ENCODE measurements at regions not wholly inside any gene's neighbourhood (a gene's known extent, or its start where the extent isn't known, plus 50 kb on each side); places are given as distances from the start of the nearest gene placed in this dataset.

DNA sequence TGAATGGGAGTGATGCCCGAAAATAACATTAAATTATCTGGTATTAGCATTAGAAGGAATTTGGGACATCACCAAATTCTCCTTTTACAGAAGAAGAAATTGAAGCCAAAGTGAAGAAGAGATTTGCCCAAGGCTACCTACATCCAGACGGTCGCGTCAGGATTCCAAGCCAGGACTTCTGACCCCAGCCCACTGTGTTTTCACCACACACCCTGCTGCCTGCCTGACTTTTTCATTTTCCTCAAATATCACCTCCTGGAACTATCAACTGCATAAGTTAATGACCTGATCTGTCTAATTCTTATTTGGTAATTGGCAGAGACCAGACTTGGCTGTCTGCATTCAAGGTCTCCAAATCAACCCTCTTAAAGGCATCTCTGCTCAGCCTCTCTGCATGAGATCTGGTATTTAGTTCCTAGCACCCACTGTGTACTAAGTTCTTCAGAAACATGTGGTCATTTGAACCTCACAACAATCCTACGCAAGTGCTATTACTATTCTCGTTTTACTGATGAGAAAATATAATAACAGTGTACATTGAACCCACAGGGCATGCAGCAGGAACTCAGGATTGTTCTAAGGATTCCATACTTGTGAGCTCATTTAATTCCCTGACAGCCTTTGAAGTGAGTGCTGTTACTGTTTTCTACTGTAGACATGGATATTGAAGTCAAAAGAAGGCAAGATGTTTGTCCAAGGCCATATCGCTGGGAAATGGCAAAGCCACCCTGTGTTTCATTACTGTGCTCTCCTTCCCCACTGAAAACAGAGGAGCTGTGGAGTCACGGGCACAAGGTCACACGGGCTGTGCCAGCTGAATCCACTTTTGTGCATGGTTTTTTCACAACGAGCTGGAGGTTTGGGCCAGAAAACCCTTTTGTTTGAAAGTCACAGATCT is 195.2 kb upstream of the C1QTNF7 start:
- DNase-seq (ENCODE audit: low read depth), result peak; percentile 49

DNA sequence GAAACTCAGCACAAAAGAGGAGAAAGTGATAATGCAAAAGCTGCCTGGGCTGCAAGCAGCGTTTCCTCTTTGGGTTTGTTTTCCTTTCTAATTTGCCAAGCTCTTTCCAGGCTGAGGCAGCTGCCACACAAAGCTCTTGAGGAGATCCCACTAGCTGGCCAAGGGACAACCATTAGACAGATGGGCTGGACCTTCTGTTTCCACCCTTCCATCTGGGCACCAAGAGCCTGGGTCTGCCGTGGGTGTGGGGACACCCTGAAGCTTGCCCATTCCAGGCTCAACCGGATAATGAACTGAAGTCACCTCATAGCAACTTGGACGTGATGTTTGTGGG is 194.6 kb upstream of the C1QTNF7 start:
- no peak for DNase-seq (ENCODE audit: low read depth)

DNA sequence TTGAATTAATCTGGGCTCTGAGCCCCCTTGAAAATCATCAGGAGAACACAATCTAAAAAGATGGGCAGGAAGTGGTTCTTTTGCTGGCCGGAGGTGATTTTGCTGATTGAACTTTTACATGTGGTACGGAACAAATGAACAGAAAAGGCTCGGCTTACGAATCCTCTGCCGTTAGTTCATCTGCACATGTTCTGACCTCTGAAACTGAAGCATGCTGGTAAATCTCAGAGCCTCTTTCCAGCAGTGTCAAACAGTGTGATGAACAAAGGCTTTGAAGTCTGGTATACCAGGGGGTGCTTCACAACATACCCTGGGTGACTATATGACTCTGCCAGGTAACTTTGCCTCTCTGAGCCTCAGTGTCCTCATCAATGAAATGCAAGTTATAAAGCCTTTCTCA is 194.2 kb upstream of the C1QTNF7 start:
- DNase-seq (ENCODE audit: low read depth), result no peak

DNA sequence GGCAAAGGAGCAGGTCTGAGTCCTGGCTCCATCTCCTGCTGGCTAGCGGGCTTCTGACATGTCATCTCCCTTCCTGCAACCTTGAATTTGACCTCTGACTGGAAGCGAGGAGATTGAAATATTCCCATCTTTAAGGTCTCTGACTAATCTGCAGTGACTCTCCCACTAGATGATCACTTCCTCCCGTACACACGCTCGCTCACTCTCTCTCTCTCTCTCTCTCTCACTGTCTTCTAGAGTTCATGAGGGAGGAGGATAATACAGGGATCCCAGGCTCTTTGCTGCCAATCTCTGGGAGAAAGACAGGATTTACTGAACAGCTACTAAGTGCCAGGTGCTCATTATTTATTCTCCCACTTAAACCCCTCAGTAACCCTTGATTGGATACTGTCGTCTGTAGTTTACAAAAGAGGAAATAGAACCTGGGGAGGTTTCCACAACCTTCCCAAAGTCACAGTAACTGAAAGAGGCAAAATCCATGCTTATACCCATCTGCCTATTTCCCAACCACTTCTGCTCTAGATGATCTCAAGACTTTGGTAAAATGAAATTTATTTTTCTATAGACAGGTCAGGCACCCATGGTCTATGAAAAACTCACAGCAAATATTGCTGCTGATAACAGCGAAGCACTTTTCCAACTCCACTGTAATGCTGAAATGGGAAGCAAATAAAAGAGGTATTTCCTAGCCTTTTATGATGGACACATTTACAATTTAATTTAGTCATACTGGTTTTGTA is 193.5 kb upstream of the C1QTNF7 start:
- peak; percentile 59 for DNase-seq (ENCODE audit: low read depth)

- DNase-seq (ENCODE audit: low read depth), result peak; percentile 92
Measured at GRCh38 chr4:15234856-15235126, 193.0 kb upstream of the C1QTNF7 start.

DNA sequence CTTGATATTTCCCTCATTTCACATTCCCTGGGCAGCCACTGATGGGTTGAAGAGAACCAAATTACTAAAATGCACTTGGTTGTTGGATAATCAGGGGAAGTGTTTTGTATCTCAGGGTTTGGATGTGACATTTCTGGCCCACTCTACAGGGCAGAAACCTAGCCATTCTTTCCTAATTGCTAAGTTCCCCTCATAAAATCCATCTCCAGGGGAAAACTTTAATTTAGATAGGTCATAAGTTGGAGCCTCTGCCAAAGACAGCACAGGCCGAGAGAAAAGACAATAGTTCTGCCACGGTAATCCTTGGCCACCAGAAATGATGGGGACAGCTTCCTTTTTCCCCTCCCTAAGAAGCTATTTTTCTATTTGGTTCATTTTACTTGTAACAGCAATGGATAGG is 192.7 kb upstream of the C1QTNF7 start:
- DNase-seq (ENCODE audit: low read depth), result no peak

- no peak for DNase-seq (ENCODE audit: low read depth)
Measured at GRCh38 chr4:15237648-15238230, 190.1 kb upstream of the C1QTNF7 start.

GRCh38 chr4:15238720-15239119 is 189.1 kb upstream of the C1QTNF7 start:
- peak; percentile 42 for DNase-seq (ENCODE audit: low read depth)

- no peak for DNase-seq (ENCODE audit: low read depth)
Measured at GRCh38 chr4:15239866-15240265, 188.0 kb upstream of the C1QTNF7 start.

GRCh38 chr4:15240764-15241163 is 187.1 kb upstream of the C1QTNF7 start:
- no peak for DNase-seq (ENCODE audit: low read depth)

DNA sequence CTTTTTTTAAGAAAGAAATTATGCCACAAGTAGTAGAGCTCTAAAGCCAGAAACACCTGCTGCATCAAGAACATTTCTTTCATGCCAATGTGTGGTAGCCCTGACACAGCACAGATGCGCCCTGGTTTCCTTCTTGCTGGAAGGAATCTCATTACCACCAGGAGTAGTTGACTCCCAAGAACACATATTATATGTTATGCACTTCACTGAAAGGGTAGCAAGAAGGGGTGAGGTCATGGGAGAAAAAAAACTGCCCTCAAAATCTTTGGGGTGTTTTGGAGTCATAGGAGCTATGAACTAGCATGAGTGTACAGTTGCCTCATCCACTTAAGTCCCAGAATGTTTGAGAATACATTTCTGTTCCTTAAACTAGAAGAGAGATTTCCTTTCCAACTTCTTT is 185.8 kb upstream of the C1QTNF7 start:
- DNase-seq (ENCODE audit: low read depth), result no peak

DNA sequence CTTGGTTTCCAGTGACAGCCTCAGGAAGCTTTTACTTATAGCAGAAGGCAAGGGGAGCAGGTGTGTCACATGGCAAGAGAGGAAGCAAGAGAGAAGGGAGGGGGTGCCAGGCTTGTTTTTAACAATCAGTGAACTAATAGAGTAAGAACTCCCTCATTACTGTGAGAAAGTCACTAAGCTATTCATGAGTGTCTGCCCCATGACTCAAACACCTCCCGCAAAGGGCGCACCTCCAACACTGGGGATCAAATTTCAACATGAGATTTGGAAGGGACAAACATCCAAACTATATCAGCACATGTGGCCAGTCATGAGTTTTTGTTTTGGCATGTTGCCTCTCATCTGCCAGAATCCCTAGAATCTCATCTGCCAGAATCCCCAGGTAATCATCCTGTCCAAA is 183.5 kb upstream of the C1QTNF7 start:
- DNase-seq (ENCODE audit: low read depth), result no peak

GRCh38 chr4:15245006-15245530 is 182.8 kb upstream of the C1QTNF7 start:
- DNase-seq (ENCODE audit: low read depth), result no peak

DNA sequence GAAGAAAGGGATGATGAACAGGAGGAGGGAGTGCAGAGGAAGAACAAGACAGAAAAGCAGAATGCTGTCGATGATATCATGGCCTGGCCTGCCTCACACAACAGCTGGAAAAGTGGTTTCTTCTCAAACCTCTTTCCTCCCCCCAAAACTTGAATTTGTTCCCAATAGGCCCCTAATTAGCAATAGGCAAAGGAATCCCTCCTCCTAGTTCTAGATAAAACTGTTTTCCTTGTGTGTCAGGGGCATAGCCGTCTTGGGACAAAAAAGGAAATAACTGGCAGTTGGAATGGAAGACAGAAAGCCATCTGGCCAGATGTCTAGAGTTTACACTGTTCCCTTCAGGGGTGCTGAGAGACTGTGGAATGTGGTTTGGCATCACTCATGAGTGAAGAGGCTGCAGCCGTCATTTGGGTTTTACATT is 177.8 kb upstream of the C1QTNF7 start:
- DNase-seq (ENCODE audit: low read depth), result peak; percentile 44

GRCh38 chr4:15253349-15253748 is 174.5 kb upstream of the C1QTNF7 start:
- no peak for DNase-seq (ENCODE audit: low read depth)

DNA sequence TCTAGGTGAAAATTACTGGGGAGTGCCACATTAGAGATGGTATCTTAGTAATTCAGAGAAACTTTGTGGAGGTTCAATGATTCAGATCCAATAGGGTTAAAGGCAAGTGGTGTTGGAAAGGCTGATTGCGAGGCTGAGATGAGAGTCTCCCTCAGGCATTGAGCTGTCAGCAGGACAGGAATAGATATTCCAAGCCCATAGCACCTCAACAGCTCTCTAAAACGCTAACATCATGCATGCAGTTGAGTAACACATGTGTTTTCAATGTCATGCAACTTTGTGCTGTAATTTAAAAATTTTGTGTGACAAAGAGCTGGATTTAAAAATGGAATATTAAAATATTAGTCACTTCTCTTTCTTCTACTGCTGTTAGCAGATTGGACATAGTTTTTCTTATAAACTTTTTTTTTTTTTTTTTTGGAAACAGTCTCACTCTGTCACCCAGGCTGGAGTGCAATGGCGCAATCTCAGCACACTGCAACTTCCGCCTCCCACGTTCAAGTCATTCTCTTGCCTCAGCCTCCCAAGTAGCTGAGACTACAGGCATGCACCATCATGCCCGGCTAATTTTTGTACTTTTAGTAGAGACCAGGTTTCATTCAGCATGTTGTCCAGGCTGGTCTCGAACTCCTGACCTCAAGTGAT is 173.5 kb upstream of the C1QTNF7 start:
- peak; percentile 42 for DNase-seq (ENCODE audit: low read depth)

DNA sequence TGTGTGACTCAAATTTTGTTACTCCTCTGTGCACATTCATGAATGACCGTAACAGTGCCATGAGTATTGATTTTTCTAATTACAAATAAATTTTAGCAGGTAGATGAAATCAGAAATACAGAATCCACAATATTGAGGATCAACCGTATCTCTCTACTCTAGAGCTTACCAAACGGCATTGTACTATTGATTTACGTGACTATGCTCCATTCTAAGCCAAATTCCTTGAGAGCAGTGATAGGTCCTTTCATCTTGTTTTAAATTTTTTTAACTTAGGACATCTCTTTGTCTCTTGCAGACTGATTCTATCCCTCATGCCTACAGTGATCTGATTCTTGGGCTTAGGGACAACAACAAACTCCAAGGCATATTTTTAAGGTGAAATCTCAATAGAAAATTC is 172.3 kb upstream of the C1QTNF7 start:
- DNase-seq (ENCODE audit: low read depth), result no peak

- no peak for DNase-seq (ENCODE audit: low read depth)
Measured at GRCh38 chr4:15260758-15261157, 167.1 kb upstream of the C1QTNF7 start.

- DNase-seq (ENCODE audit: low read depth), result no peak
Measured at GRCh38 chr4:15262396-15262795, 165.4 kb upstream of the C1QTNF7 start.

DNA sequence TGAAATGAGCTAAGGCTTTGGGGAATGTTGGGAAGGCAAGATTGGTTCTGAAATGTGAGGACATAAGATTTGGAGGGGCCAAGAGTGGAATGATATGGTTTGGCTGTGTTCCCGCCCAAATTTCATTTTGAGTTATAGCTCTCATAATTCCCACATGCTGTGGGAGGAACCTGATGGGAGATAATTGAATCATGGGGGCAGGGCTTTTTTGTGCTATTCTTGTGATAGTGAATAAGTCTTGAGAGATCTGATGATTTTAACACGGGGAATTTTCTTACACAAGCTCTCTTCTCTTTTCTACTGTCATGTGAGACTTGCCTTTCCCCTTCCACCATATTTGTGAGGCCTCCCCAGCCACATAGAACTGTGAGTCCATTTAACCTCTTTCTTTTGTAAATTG is 157.6 kb upstream of the C1QTNF7 start:
- no peak for DNase-seq (ENCODE audit: low read depth)

DNA sequence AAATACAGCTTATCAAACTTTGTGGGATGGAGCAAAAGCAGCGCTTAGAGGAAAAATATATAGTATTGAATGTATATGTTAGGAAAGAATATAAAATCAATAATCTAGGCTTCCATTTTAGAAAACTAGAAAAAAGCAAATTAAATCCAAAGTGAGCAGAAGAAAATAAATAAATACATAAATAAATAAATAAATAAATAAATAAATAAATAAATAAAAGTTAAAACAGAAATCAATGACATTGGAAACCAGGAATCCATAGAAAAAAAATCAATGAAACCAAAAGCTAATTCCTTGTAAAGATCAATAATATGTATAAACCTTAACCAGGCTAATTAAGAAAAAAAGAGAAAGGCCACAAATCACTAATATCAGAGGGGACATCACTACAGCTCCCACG is 141.8 kb upstream of the C1QTNF7 start:
- no peak for DNase-seq (ENCODE audit: low read depth)

- peak; percentile 61 for DNase-seq (ENCODE audit: low read depth)
Measured at GRCh38 chr4:15291122-15291521, 136.7 kb upstream of the C1QTNF7 start.

- no peak for DNase-seq (ENCODE audit: low read depth)
Measured at GRCh38 chr4:15293711-15294110, 134.1 kb upstream of the C1QTNF7 start.

All from fibroblast of gingiva (primary cell).